ENCODE measurements at regions not wholly inside any gene's neighbourhood (a gene's known extent, or its start where the extent isn't known, plus 50 kb on each side); places are given as distances from the start of the nearest gene placed in this dataset.
A peak's percentile ranks its signal among the peaks of the same experiment; 100 is the strongest.

DNA sequence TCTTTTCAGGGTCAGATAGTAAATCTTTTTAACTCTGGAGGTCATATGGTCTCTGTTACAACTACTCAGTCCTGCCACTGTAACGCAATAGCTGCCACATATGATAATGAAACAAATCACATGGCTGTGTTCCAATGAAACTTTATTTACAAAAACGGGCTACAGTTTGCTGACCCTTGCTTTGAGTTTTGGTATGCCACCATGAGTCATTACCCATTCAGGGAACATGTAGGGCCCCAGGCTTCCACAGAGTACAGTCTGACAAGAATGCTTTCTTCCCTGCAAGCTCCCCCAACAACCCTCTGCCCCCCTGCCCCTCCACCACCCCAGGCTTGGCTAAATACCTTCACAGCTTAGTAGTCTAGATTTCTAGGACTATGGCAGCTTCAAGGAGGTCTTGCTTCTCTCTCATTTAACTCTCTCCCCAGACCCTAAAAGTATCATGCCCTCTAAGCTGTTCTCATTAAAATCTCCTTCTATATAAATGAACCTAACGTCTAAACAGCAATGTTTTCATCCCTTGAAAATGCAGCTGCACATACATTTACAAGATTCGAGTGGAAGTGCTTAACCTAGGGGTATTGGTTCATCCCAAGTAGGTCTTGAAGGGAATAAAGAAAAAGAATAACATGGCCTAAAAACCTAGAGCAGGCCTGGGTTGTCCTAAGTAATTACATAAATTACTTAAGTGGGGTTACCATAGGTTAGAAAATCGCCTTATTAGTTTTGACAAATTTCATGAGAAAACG, 117.8 kb upstream of the PRICKLE2 start:
- H3K4me3 ChIP-seq (ENCODE audit: low read depth, low read length), result no peak overlapping the region
- TF ChIP-seq, protein P1, sequence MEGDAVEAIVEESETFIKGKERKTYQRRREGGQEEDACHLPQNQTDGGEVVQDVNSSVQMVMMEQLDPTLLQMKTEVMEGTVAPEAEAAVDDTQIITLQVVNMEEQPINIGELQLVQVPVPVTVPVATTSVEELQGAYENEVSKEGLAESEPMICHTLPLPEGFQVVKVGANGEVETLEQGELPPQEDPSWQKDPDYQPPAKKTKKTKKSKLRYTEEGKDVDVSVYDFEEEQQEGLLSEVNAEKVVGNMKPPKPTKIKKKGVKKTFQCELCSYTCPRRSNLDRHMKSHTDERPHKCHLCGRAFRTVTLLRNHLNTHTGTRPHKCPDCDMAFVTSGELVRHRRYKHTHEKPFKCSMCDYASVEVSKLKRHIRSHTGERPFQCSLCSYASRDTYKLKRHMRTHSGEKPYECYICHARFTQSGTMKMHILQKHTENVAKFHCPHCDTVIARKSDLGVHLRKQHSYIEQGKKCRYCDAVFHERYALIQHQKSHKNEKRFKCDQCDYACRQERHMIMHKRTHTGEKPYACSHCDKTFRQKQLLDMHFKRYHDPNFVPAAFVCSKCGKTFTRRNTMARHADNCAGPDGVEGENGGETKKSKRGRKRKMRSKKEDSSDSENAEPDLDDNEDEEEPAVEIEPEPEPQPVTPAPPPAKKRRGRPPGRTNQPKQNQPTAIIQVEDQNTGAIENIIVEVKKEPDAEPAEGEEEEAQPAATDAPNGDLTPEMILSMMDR (IDR thresholded peaks at IDR 0.05; ENCODE audit: low read depth, low read length), result no peak

DNA sequence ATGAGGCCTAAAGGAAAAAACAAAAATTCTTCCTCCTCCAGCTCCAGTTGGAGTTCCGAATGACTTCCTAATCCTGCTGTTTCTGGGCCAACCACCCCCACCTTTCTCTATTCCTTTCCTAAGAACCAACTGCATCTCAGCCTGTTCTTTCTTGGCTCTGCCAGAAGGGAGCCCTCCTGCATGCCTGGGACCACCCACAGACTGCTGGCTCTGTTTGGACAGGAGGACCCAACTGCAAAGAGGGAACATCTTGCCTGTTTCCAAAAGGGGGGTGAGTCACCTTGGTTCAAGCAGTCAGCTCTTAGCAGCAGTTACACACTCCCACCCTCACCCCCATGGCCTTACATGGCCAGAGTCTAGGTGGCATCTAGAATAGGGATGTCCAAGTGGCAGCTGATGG, 116.0 kb upstream of the PRICKLE2 start:
- H3K4me3 ChIP-seq (ENCODE audit: low read depth, low read length), result peak overlapping the region; percentile 45
- TF ChIP-seq, protein P1 (IDR thresholded peaks at IDR 0.05; ENCODE audit: low read depth, low read length), result no peak

DNA sequence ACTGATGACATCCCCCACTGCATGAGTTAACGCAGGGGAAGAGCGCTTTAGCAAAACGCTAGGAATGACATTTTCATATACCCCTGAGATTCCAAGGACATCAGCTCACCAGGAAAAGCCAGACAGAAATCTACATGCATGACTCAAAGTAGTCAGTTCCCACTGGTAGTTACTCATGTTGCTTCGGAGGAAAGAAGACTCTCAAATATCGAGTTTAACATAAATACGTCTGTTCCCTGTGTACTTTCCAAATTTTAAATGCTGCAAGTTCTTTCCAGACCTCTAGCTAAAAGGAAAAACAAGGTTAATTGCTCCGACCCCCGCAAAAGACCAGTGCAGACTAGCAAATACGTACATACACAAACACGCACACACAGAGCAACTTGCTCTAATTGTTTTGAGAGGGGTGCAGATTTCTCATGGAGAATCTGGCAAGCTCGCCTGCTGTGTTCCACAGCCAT, 115.4 kb upstream of the PRICKLE2 start:
- TF ChIP-seq, protein P1 (IDR thresholded peaks at IDR 0.05; ENCODE audit: low read depth, low read length), result no peak
- H3K4me3 ChIP-seq (ENCODE audit: low read depth, low read length), result peak overlapping the region; percentile 45

DNA sequence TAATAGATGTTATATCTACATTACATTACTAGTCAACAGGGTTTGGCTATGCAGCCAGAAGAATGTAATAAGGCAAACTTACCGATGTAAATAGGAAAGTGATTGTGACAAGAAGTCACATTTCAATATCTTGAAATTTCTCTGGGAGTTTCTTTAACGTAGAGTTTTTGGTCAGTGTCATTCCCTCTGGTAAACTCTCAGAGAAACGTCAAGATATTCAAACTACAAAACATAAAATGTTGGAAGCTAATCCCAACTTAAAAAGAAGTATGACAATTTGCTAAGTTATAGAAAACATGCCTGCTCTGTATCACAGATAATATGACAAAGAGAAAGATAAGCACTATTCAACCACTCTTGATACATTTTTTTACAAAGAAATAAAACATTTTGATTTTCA, 111.2 kb upstream of the PRICKLE2 start:
- TF ChIP-seq, protein P1 (IDR thresholded peaks at IDR 0.05; ENCODE audit: low read depth, low read length), result no peak
- no peak overlapping the region for H3K4me3 ChIP-seq (ENCODE audit: low read depth, low read length)

DNA sequence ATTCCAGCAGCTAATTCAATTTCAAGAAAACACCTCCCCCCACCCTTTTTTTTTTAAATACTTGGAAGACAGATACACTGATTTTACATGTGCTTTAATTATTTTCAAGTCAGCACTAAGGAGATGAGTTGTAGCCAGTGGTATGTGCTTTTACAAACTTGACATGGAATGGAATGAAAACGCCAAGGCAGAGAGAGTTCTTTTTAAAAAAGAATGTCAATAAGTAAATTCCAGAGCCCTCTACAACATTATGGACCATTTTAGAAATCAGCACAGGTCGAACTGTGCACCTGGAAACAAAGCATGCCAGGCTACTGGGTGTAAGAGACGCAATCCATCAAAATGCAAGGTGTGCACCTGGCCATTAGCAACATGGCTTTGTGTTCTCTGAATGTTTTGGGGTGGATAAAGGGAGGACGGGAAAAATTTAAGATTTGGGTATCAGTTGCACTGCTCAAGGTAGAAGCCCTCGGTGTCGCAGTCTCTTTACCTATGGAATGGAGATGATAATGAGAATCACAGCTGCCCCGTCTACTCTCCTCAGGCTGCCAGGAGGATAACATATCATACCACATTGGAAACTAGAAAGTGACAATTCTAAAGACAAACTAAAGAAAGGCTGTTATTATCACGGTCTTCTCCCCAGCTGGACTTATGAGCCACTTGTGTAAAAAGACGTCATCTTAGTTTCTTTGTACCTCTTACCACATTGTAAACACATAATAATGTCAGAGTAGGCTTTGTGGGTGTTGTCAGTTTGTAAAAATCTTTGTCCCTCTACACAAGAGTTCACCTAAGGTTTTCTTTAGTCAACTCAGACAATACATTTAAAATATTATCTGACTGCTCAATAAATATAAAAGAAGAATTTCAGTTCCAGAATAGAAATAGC, 107.4 kb upstream of the PRICKLE2 start:
- no peak overlapping the region for H3K4me3 ChIP-seq (ENCODE audit: low read depth, low read length)
- TF ChIP-seq, protein P1 (IDR thresholded peaks at IDR 0.05; ENCODE audit: low read depth, low read length), result no peak

DNA sequence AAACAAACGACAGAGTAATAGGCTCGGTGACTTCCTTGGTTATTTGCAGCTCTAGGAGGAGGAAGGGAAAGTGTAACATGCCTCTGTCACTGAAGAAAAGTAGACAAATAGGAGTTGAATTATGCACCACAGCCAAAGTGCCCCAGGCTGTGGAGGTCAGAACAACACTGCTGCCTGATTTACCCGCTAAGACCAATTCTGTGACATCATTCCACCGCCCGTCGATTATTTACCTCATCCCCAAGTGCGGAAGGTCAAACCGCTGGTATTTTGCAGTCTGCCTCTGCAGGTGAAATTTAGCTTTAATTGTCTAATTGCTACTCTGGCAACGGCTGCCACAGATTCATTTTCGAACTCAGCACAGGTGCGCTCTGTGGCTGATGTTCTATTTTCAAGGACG, 106.3 kb upstream of the PRICKLE2 start:
- TF ChIP-seq, protein P1 (IDR thresholded peaks at IDR 0.05; ENCODE audit: low read depth, low read length), result no peak
- no peak overlapping the region for H3K4me3 ChIP-seq (ENCODE audit: low read depth, low read length)

DNA sequence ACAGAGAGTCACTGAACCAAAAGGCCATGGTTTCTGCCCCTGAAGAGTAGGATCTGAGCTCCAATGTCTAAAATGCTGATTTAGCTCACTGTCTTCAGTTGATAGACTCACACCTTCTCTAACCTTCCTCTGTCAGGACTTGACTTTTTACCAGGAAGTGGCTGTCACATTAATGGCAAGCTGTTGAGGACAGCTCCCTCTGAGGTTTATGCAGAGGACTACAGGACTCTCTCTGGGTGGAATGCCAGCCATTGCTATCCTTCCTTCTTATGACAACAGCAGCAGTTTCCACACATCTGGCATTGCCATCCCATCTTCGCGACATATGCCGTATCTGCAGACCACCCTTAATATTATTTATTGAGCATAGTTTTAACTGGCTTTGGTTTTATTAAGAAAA, 103.8 kb upstream of the PRICKLE2 start:
- TF ChIP-seq, protein P1 (IDR thresholded peaks at IDR 0.05; ENCODE audit: low read depth, low read length), result no peak
- no peak overlapping the region for H3K4me3 ChIP-seq (ENCODE audit: low read depth, low read length)
